Islet precursor cell (in vitro differentiated cells): ENCODE measurements at regions not wholly inside any gene's neighbourhood (a gene's known extent, or its start where the extent isn't known, plus 50 kb on each side); places are given as distances from the start of the nearest gene placed in this dataset.
"Not testable (repeated sequence)": the region's sequence is repeated elsewhere in the genome, so short reads cannot be mapped to it uniquely, and the experiment has no call there.

ENCODE experiments used
- DNase-seq: peaks from one replicate; pipeline ENCODE4 v3.0.0-alpha.2; 2018

- DNase-seq = no peak
Measured at GRCh38 chr11:80282643-80283042, 841.8 kb upstream of the TENM4 start.

- no peak for DNase-seq
Measured at GRCh38 chr11:80281194-80281593, 840.4 kb upstream of the TENM4 start.

GRCh38 chr11:80280737-80281136, 839.9 kb upstream of the TENM4 start:
- no peak for DNase-seq

- no peak for DNase-seq
Measured at GRCh38 chr11:80261776-80262175, 820.9 kb upstream of the TENM4 start.

- DNase-seq = not testable (repeated sequence)
Measured at GRCh38 chr11:80257319-80258015, 816.6 kb upstream of the TENM4 start.

GRCh38 chr11:80255021-80255420, 814.2 kb upstream of the TENM4 start:
- DNase-seq = no peak

GRCh38 chr11:80241766-80242165, 800.9 kb upstream of the TENM4 start:
- DNase-seq = no peak

GRCh38 chr11:80240245-80240644, 799.4 kb upstream of the TENM4 start:
- DNase-seq = no peak

GRCh38 chr11:80239217-80239616, 798.4 kb upstream of the TENM4 start:
- no peak for DNase-seq

GRCh38 chr11:80227915-80228314, 787.1 kb upstream of the TENM4 start:
- DNase-seq = no peak

GRCh38 chr11:80214413-80214812, 773.6 kb upstream of the TENM4 start:
- no peak for DNase-seq

- DNase-seq = no peak
Measured at GRCh38 chr11:80211673-80212072, 770.8 kb upstream of the TENM4 start.

- DNase-seq = no peak
Measured at GRCh38 chr11:80204021-80204420, 763.2 kb upstream of the TENM4 start.

GRCh38 chr11:80196932-80197554, 756.2 kb upstream of the TENM4 start:
- no peak for DNase-seq

GRCh38 chr11:80196041-80196440, 755.2 kb upstream of the TENM4 start:
- no peak for DNase-seq

- DNase-seq = no peak
Measured at GRCh38 chr11:80194625-80195024, 753.8 kb upstream of the TENM4 start.

GRCh38 chr11:80194016-80194415, 753.2 kb upstream of the TENM4 start:
- no peak for DNase-seq

- peak; percentile 73 for DNase-seq
Measured at GRCh38 chr11:80188076-80188627, 747.3 kb upstream of the TENM4 start.

GRCh38 chr11:80186692-80187091, 745.9 kb upstream of the TENM4 start:
- DNase-seq = no peak

- no peak for DNase-seq
Measured at GRCh38 chr11:80182901-80183300, 742.1 kb upstream of the TENM4 start.

GRCh38 chr11:80173371-80174136, 732.7 kb upstream of the TENM4 start:
- no peak for DNase-seq

GRCh38 chr11:80168796-80169195, 728.0 kb upstream of the TENM4 start:
- no peak for DNase-seq

- DNase-seq = peak; percentile 53
Measured at GRCh38 chr11:80167766-80168165, 726.9 kb upstream of the TENM4 start.

- DNase-seq = peak; percentile 64
Measured at GRCh38 chr11:80165744-80166143, 724.9 kb upstream of the TENM4 start.
